ENCODE measurements at regions not wholly inside any gene's neighbourhood (a gene's known extent, or its start where the extent isn't known, plus 50 kb on each side); places are given as distances from the start of the nearest gene placed in this dataset.

DNA sequence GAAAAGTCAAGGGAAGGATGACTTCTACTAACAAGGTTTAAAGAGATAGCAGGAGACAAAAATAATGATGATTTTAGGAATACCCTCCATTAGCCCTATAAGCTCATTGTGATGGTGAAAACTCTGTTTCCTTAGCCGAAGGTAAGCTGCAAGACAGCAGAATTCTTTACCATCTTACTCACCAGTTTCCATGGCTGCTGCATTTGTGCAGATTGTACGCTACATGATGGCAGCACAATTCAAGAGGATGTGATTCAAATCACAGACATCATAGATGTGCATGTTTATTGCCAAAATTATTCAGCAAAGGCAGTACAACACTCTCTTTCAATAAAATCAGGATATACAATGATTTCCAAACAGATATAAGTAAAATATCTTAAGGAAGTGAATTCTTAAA lies 175.6 kb downstream of the SPATA31D1 start:
- TF ChIP-seq, protein P1, sequence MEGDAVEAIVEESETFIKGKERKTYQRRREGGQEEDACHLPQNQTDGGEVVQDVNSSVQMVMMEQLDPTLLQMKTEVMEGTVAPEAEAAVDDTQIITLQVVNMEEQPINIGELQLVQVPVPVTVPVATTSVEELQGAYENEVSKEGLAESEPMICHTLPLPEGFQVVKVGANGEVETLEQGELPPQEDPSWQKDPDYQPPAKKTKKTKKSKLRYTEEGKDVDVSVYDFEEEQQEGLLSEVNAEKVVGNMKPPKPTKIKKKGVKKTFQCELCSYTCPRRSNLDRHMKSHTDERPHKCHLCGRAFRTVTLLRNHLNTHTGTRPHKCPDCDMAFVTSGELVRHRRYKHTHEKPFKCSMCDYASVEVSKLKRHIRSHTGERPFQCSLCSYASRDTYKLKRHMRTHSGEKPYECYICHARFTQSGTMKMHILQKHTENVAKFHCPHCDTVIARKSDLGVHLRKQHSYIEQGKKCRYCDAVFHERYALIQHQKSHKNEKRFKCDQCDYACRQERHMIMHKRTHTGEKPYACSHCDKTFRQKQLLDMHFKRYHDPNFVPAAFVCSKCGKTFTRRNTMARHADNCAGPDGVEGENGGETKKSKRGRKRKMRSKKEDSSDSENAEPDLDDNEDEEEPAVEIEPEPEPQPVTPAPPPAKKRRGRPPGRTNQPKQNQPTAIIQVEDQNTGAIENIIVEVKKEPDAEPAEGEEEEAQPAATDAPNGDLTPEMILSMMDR (IDR thresholded peaks at IDR 0.05; ENCODE audit: low read depth, low read length): no peak
- DNase-seq (ENCODE audit: low read depth in 2 of 2): peak in 1 of 2 donors; percentile 37

DNA sequence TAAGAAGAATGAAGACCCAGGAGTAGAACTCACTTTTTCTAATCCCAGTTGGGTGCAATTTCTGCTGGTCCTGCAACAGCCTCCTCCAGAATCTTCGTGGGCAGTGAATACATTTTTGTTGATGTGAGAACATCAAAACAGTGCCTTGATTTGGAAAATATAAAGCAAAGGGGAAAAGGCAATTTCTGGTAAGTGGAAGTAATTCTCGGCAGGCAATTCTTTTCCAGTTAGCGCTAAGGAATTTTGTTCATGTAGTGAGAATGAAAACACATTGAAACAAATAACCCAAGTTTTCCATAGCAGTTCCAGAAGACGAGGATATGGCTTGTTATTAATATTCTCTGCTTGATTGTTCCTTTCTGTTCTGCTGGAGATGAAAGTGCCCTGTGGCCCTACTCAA lies 178.7 kb downstream of the SPATA31D1 start:
- no peak for DNase-seq (ENCODE audit: low read depth in 2 of 2)
- no peak overlapping the region for H3K4me3 ChIP-seq (replicated peaks in 1 of 2; ENCODE audit: low read depth in 2 of 2, low read length in 2 of 2)
- TF ChIP-seq, protein P1 (IDR thresholded peaks at IDR 0.05; ENCODE audit: low read depth, low read length): no peak

More for the DNA sequence above, 175.6 kb downstream of the SPATA31D1 start:
- H3K4me3 ChIP-seq (replicated peaks in 1 of 2; ENCODE audit: low read depth in 2 of 2, low read length in 2 of 2): no peak overlapping the region

- TF ChIP-seq, protein P1 (IDR thresholded peaks at IDR 0.05; ENCODE audit: low read depth, low read length): no peak
- no peak overlapping the region for H3K4me3 ChIP-seq (replicated peaks in 1 of 2; ENCODE audit: low read depth in 2 of 2, low read length in 2 of 2)
- DNase-seq (ENCODE audit: low read depth in 2 of 2): peak in 1 of 2 donors; percentile 33
Observed at GRCh38 chr9:82168585-82168984, 180.0 kb downstream of the SPATA31D1 start.

DNA sequence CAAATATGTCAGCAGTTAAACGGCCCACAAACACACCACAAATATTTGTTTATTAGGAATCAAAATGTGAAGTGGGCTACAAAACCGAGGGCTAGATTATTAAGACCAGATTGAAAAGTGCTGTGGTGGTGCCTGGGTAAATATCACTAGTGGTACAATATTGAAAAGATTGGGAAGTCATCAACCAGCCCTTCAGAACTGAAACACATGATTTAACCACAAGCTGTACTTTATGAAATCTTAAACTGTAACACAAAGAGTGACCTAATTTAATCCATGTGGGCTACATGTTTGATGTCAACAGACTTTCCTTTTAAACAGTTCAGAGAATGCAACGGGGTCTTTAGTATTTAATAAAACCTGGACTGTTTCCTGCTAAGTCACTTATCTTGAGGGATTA lies 182.3 kb downstream of the SPATA31D1 start:
- DNase-seq (ENCODE audit: low read depth in 2 of 2): no peak
- H3K4me3 ChIP-seq (replicated peaks in 1 of 2; ENCODE audit: low read depth in 2 of 2, low read length in 2 of 2): no peak overlapping the region

GRCh38 chr9:82171271-82171670 lies 182.7 kb downstream of the SPATA31D1 start:
- H3K4me3 ChIP-seq (replicated peaks in 1 of 2; ENCODE audit: low read depth in 2 of 2, low read length in 2 of 2): no peak overlapping the region
- no peak for DNase-seq (ENCODE audit: low read depth in 2 of 2)
- TF ChIP-seq, protein P1 (IDR thresholded peaks at IDR 0.05; ENCODE audit: low read depth, low read length): no peak

More for the DNA sequence above, 182.3 kb downstream of the SPATA31D1 start:
- TF ChIP-seq, protein P1 (IDR thresholded peaks at IDR 0.05; ENCODE audit: low read depth, low read length): no peak

- no peak for DNase-seq (ENCODE audit: low read depth in 2 of 2)
- H3K4me3 ChIP-seq (replicated peaks in 1 of 2; ENCODE audit: low read depth in 2 of 2, low read length in 2 of 2): no peak overlapping the region
- TF ChIP-seq, protein P1 (IDR thresholded peaks at IDR 0.05; ENCODE audit: low read depth, low read length): no peak
Observed at GRCh38 chr9:82180711-82181110, 192.1 kb downstream of the SPATA31D1 start.

- no peak overlapping the region for H3K4me3 ChIP-seq (replicated peaks in 1 of 2; ENCODE audit: low read depth in 2 of 2, low read length in 2 of 2)
- DNase-seq (ENCODE audit: low read depth in 2 of 2): no peak
- TF ChIP-seq, protein P1 (IDR thresholded peaks at IDR 0.05; ENCODE audit: low read depth, low read length): no peak
Observed at GRCh38 chr9:82183181-82183860, 194.7 kb downstream of the SPATA31D1 start.

Measured in cardiac fibroblast (primary cell).